ENCODE measurements at regions not wholly inside any gene's neighbourhood (a gene's known extent, or its start where the extent isn't known, plus 50 kb on each side); places are given as distances from the start of the nearest gene placed in this dataset.
"Not testable (repeated sequence)": the region's sequence is repeated elsewhere in the genome, so short reads cannot be mapped to it uniquely, and the experiment has no call there.

DNA sequence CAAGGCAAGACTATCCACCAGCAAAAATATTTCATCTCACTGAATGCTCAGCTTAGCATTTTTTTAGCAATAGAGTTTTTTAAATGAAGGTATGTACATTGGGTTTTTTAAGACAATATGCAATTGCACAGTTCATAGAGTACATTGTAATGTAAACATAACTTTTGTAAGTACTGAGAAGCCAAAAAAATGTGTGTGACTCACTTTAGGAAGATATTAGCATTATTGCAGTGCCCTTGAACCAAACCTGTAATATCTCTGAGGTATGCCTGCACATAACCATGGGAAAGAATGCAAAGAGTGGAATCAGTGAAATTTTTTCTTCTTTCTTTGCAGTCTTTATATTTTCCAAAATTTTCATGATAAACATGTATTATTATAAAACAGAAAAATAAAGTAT is 1533.3 kb upstream of the WWC1 start:
- DNase-seq = no peak

DNA sequence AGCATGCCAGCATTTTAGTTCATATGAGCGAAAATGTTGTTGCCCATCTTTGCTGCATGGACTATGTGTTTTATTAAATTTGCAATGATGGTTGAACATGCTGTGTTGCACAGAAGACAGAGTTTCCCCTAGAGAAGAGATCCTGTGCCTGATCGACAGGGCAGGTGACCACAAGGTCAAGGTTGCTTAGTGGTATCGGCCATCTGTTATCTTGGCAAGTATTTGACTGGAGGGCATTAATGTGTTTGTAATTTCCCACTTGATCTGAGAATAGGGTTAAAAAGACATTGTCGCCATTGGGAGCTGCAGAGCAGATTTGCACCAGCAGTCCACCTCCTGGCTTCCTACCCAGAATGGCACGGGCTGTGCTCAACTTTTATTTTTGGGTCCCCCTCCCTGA is 1523.6 kb upstream of the WWC1 start:
- no peak for DNase-seq

DNA sequence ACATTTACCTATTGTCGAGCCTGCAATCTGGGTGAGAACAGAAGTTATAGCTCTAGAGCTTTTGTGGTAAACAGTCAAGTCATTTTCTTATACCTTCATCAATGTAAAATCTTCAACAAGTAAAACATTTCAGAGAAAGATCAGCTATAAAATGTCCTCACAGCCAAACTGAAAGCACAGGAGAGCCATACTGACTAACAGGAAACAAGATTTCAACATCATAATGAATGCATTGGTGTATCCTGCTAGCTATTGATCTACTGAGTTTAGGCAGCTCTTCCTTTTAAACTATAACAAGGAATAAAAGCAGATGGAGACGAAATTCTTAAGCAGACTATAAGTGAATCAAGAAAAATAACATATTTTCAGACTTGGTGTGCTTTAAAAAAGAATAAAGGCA is 1522.9 kb upstream of the WWC1 start:
- DNase-seq = no peak

DNA sequence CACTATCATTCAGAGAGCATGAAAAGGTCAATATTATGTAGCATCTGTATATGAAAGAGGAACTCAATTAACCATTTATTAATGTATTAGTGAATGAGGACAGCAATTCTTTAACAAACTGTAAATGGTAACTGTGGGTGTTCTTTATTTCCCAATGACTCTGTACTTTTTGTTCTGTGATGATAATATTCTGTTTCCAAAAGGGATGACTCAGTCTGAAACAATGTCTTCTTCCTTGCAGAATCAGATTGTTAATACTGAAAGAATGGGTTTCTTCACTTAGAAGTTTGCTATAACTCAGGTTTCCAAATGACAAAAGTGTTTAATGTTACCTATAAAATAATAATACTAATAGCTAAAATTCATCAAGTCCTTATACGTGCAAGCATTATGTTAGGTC is 1518.7 kb upstream of the WWC1 start:
- DNase-seq = no peak

DNA sequence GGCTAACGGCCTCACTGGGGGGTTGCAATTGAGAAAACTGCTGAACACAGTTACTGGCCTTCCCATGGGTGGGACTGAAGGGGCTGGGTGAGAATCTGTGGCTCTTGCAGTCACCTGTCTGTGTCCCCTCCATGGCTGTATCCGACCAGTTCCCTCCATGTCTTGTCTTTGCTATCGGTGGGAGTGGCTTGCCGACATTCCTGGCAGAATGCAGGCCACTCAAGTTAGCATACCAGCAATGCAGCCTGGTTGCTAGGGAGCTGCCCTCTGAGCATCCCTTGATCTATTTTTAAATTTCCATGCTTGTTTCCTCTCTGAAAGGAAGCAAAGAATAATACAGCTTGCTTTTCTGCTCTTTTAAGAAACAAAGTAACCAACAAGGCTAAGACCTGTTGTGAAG is 1509.7 kb upstream of the WWC1 start:
- DNase-seq = peak in 2 of 56 donors; percentile 0 to 5

DNA sequence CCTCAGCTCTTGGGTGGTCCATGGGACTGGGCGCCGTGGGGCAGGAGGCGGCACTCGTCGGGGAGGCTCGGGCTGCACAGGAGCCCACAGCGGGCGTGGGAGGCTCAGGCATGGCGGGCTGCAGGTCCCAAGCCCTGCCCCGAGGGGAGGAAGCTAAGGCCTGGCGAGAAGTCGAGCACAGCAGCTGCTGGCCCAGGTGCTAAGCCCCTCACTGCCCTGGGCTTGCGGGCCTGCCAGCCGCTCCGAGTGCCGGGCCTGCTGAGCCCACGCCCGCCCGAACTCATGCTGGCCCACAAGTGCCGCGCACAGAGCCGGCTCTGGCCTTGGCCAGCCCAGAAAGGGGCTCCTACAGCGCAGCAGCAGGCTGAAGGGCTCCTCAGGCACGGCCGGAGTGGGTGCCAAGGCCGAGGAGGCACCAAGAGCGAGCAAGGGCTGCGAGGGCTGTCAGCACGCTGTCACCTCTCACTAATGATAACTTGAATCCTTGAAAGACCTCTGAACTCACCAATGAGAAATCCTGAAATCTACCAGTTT is 1506.8 kb upstream of the WWC1 start:
- no peak for DNase-seq

DNA sequence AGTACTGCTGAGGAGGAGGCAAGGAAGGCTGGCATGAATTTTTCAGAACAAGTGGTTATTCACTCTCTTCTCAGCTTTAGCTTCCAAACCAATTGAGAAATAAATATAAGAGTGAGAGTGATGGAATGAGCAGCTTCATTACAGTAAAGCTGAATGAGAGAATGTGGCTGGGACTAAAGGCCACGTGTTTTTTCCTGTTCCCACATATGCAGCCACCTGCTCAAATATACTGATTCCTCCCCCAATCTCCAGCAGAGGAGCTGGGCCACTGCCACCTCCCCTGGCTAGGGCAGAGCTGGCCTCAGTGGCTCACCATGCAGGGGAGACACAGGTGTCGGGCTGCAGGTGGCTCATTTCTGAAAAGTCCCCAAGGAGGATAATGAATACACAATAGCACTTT is 1505.3 kb upstream of the WWC1 start:
- DNase-seq = no peak

DNA sequence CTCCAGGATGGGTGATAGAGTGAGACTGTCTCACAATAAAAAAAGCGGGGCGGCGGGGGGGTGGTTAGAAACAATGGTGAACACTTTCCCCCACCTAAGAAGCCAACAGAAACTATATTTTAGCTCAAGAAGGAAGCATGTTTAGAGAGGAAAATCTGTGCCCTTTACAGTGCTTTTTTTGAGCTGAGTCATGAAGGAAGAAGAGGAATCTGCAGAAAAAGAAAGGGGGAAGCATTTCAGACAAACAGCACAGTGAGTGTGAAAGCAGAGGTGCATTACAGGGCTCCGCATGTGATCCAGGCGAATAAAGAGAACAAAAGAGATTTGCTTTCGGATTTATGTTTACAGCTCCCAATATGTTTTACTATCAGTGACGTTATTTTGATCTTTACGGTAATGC is 1504.6 kb upstream of the WWC1 start:
- DNase-seq = no peak

DNA sequence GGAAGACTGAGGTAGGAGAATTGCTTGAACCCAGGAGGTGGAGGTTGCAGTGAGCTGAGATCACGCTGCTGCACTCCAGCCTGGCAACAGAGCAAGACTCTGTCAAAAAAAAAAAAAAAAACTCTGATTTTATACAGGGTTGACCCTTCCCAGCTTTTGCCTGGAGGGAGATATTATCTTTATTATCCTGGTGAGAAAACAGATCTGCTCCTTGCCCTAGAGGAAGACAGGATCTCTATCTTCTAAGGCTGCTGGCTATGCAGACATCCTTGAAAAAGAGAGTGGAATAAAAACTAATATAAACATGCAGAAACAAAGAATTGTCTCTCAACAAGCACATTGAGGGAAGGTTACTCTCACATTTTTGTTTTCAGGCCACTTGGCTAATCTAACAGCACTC is 1503.4 kb upstream of the WWC1 start:
- DNase-seq = no peak

DNA sequence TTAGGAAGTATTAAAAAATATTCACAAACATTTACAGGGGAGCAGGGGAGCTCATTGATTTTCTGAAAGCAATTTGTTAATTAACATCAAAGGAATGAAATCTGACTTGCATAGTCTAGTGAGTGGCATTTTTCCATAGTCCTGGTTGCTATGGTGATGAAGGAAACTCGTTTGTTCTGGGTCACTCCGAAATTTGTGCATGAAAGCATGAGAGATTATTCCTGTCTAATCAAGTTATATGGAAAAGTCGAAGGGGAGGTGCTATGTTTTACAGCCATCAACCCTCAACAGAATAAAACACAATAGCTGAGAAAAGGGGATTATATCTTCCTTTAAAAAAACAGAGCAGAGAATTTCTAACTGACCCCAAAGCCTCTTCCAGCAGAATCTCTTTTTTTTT is 1495.7 kb upstream of the WWC1 start:
- DNase-seq = no peak

DNA sequence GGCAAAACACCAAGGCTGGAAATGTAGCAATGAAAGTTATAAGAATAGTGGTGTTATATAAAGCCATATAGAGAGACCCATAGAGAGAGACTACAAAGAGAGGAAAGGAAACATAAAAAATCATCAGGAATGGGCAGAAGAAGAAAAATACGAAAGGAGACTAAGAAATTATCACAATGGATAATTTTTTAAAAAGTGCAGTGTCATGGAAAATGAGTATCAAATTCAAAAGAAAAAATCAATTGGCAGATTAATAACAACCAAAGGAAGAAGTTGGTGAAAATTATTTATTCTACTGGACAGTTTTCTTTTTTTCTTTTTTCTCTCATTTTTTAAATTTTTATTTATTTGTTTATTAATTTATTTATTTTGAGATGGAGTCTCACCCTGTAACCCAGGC is 1488.4 kb upstream of the WWC1 start:
- DNase-seq = no peak

DNA sequence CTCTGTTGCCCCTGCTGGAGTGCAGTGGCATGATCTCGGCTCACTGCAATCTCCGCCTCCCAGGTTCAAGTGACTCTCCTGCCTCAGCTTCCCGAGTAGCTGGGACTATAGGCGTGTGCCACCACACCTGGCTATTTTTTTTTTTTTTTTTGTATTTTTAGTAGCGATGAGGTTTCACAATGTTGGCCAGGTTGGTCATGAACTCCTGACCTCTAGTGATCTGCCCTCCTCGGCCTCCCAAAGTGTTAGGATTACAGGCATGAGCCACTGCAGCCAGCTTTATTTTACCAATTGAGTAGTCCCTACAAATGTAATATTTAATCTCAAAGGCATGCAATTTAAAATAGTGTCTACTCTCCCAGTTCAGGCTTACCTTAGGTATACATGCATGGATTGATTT is 1487.2 kb upstream of the WWC1 start:
- DNase-seq = not testable (repeated sequence)

DNA sequence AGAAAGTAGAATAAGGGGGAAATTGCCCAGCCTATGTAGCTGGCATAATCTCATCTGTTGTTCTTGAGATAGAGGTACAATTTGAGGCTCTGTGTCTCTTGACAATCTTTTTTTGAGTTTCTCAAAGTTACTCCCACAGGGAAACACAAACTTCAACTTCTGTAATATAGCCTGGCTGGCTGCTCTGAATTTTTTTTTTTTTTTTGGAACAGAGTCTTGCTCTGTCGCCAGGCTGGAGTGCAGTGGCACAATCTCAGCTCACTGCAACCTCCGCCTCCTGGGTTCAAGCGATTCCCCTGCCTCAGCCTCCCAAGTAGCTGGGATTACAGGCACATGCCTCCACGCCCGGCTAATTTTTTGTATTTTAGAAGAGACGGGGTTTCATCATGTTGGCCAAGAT is 1486.8 kb upstream of the WWC1 start:
- DNase-seq = not testable (repeated sequence)

DNA sequence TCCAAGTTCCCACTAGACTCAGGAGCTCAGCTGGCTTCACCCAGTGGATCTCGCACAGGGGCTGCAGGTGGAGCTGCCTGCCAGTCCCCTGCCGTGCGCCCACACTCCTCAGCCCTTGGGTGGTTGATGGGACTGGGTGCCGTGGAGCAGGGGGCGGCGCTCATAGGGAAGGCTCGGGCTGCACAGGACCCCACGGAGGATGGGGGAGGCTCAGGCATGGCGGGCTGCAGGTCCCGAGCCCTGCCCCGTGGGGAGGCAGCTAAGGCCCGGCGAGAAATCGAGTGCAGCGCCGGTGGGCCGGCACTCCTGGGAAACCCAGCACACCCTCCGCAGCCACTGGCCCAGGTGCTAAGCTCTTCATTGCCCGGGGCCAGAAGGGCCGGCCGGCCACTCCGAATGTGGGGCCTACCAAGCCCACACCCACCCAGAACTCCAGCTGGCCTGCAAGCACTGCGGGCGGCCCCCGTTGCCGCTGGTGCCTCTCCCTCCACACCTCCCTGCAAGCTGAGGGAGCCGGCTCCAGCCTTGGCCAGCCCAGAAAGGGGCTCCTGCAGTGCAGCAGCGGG is 1481.3 kb upstream of the WWC1 start:
- DNase-seq = not testable (repeated sequence)

DNA sequence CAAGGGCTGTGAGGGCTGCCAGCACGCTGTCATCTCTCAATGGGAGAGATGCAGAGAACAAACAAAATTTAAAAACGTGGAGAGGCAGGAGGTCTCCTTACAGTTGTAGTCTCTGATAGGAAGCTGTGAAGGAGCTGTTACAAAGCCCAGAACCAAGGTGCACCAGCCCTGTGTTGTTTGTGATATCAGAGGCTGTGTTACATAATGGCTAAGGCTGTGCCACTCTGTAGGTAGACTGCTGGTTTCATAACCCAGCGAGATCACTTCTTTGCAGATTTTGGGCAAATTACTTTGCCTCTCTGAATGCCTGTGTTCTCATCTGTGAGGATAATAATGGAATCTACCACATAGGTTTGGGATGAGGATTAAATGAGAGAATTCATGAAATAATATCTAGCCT is 1480.7 kb upstream of the WWC1 start:
- DNase-seq = no peak

DNA sequence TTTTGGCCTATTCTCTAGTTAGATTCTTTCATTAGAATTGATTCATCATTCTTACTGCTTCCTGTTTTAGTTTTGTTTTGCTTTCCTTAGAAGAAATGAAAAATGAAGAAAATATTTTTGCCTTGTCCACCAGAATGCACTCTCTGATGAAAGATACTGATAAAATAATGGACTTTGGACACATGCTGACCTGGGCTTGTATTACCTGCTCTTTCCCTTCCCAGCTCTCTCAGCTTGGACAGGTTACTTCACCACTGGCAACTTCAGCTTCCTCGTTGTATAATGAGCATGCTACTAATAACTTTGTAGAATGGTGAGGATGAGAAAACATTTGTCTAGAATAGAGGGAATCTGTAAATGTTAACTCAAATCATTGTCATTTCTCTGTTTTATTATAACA is 1468.1 kb upstream of the WWC1 start:
- no peak for DNase-seq

DNA sequence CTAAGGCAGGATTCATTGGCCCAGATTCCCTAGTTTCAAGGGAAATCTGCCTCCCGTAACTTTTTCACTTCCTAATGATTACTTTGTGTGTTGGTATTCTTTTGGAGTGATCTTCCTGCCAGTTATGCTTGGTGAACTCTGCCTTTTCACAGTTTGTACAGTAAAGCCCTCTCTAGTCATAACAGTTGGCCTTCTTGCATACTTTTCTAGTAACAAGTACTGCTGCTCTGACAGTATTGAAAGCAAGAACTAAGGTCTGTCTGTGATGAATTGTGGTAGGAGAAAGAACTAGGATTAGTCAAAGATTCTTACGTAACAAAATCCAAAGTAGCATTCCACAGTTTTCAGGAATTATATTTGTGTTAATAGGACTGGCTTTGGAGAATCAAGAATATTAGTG is 1457.2 kb upstream of the WWC1 start:
- no peak for DNase-seq

DNA sequence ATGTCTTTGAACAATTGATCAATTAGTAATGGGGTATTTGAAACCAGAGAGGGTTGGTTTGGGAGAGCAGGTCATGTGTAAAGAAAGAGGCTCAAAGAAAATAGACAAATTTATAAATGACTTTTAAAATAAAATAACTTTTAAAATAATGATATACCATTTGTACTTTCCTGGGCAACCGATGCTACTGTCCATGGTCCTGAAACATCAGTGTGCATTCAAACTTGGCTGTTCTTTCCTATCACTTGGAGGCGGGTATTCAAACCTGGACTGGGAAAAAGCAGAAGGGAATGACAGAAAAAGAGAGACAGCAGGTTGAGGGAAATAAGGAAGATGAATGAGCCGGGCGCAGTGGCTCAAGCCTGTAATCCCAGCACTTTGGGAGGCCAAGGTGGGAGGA is 1446.4 kb upstream of the WWC1 start:
- DNase-seq = no peak

DNA sequence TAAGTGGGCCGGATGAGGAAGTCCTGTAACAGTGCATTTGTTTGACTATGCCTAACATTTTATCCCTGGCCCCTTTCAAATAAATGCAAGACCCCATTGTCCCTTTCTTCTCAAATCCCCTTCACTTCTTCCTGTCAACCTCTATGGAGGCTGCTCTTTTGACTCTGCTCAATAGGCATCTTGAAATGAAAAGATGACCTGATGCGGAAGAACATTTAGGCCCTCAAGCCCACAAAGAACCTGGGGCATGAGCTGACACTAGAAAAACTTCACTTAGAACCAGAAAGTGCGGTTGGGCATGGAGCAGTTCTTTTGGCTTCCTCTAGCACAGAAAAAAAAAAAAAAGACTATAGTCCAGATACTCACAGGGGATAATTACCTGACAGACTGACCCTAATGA is 1434.7 kb upstream of the WWC1 start:
- DNase-seq = no peak

DNA sequence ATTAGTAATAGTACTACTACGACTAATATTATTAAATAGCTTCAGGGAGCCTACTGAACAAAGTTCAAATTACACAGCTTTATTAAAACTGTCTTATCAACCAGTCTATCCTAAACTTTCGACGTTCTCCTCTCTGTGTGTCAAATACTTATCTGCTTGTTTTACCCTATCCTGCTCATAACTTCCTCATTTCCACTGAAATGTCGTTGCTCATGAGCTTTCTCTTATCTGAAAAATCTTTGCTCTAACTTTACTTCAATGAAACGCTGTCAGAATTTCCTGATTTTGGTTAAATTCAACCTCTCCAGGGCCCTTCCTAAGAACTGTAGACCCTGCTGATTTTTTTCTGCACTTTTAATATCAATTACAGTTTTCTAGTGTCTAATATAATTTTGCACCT is 1431.0 kb upstream of the WWC1 start:
- DNase-seq = no peak

DNA sequence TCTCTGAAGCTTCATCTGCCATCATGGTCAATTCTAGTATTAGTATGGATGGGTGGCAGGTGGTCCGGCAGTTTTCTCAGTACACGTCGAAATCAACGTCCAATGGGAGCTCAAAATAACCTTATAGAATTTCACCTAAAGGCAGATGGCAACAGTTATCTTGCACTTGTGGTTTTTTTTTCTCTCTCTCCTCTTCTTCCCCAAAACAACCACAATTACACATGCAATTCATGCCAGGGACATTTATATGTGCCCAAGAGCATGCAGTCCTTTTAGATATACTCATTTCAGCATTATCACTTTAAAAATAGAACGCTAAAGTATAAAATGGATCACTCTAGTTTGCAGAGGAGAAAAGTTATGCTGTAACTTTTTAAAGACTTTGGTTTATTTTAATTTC is 1428.9 kb upstream of the WWC1 start:
- no peak for DNase-seq

DNA sequence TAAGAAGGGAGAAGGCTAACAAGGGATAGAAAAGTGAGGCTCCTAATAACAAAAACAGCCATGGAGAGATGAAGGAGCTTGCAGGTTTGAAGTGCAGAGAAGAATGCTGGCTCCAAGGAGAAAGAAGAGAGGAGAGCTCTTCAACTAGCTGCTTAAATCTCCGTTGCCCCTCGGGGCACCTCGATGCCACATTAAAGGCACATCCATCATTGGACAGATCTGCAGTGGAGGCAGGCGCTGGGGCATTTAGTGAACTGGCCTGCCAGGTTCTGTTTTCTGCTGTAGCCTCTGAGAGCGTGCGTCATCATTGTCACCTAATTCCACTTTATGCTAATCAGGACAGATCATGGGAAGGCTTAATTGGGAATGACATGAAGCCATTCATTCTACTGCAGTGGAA is 1426.2 kb upstream of the WWC1 start:
- DNase-seq = no peak

DNA sequence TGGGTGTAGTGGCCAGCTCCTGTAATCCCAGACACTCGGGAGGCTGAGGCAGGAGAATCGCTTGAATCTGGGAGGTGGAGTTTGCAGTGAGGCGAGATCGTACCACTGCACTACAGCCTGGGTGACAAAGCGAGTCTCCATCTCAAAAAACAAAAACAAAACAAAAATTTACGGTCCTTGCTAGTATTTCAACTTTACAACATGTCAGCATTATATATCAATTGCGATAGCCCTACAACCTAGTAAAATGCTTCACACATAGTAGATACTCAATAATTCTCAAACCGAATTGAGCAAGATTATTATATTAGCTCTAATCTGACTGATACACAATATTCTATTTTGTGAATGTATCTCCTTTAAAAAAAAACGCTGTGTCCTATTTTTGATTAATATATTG is 1411.0 kb upstream of the WWC1 start:
- no peak for DNase-seq

DNA sequence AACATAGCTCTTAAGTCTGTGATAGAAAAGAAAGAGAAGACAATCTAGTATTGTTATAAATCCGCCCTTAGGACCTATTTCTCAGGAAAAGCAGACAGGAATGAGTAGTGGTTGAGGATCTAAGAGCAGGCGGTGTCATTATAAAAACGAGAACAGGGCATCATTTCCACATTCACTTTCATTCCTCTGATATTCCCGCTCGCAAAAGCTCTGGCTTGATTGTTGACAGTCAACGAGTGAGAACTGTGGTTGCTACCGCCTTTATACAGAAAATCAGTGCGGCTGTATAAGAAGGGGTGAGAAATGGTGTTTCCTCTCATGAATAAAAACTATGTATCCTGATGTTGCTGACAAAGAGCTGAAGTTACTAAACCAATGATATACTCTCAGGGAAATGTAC is 1409.6 kb upstream of the WWC1 start:
- DNase-seq = no peak

Measured in amygdala (tissue), 56 donors.